ENCODE measurements at regions not wholly inside any gene's neighbourhood (a gene's known extent, or its start where the extent isn't known, plus 50 kb on each side); places are given as distances from the start of the nearest gene placed in this dataset.

DNA sequence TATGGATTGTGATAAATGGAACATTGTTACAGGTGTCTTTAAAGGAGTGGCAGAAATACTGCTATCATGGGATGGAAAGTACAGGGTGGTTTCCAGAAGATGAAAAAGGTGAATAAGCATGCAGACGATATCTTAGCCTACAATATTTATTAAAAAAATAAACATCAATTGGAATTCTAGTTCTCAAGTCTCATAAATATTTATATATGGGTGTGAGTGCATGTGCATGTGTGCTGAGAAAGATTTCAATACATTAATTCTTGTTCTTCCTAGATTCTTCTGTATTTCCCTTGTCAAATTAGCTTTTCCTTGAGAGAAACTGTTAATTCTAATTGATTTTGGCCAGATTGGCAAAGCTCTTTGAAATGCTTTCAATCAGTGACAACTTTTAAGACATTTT, 618.2 kb downstream of the METTL15 start:
- in situ Hi-C loops (cut with HindIII; ENCODE audit: low pct_unique_long_range_greater_than_20kb, low sequenced_read_pairs) (no loop called here), intact Hi-C loops (cut with micrococcal nuclease; ENCODE audit: unreplicated experiment) (no loop called here)
- no peaks in the 10 kb centered on the region for H3K27me3 ChIP-seq (ENCODE audit: control insufficient read depth, insufficient read depth, low read length)
- H3K4me1 ChIP-seq (ENCODE audit: control insufficient read depth, insufficient read depth, low read length), result no peaks in the 10 kb centered on the region
- ChIA-PET POLR2A (no interaction called here), CTCF (no interaction called here)
- no peaks in the 10 kb centered on the region for H3K36me3 ChIP-seq (ENCODE audit: control insufficient read depth, insufficient read depth, low read length)
- no peak overlapping the region for H3K27ac ChIP-seq (ENCODE audit: low read length)
- no peak overlapping the region for H3K4me3 ChIP-seq (ENCODE audit: low read depth in 2 of 2, low read length in 2 of 2)
- BruUV-seq (replicated peaks), result no TSS peak
- ATAC-seq (no peak), DNase-seq (ENCODE audit: low read depth, low spot score) (no peak)
- no peak for TF ChIP-seq SIN3A (IDR thresholded peaks at IDR 0.05; ENCODE audit: borderline replicate concordance, insufficient read depth, low read depth, low read length)
- TF ChIP-seq, protein P1, sequence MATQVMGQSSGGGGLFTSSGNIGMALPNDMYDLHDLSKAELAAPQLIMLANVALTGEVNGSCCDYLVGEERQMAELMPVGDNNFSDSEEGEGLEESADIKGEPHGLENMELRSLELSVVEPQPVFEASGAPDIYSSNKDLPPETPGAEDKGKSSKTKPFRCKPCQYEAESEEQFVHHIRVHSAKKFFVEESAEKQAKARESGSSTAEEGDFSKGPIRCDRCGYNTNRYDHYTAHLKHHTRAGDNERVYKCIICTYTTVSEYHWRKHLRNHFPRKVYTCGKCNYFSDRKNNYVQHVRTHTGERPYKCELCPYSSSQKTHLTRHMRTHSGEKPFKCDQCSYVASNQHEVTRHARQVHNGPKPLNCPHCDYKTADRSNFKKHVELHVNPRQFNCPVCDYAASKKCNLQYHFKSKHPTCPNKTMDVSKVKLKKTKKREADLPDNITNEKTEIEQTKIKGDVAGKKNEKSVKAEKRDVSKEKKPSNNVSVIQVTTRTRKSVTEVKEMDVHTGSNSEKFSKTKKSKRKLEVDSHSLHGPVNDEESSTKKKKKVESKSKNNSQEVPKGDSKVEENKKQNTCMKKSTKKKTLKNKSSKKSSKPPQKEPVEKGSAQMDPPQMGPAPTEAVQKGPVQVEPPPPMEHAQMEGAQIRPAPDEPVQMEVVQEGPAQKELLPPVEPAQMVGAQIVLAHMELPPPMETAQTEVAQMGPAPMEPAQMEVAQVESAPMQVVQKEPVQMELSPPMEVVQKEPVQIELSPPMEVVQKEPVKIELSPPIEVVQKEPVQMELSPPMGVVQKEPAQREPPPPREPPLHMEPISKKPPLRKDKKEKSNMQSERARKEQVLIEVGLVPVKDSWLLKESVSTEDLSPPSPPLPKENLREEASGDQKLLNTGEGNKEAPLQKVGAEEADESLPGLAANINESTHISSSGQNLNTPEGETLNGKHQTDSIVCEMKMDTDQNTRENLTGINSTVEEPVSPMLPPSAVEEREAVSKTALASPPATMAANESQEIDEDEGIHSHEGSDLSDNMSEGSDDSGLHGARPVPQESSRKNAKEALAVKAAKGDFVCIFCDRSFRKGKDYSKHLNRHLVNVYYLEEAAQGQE (IDR thresholded peaks at IDR 0.05; ENCODE audit: insufficient read depth in 1 of 2, low read depth in 2 of 2, low read length in 1 of 2), result no peak
- TF ChIP-seq, protein P2, sequence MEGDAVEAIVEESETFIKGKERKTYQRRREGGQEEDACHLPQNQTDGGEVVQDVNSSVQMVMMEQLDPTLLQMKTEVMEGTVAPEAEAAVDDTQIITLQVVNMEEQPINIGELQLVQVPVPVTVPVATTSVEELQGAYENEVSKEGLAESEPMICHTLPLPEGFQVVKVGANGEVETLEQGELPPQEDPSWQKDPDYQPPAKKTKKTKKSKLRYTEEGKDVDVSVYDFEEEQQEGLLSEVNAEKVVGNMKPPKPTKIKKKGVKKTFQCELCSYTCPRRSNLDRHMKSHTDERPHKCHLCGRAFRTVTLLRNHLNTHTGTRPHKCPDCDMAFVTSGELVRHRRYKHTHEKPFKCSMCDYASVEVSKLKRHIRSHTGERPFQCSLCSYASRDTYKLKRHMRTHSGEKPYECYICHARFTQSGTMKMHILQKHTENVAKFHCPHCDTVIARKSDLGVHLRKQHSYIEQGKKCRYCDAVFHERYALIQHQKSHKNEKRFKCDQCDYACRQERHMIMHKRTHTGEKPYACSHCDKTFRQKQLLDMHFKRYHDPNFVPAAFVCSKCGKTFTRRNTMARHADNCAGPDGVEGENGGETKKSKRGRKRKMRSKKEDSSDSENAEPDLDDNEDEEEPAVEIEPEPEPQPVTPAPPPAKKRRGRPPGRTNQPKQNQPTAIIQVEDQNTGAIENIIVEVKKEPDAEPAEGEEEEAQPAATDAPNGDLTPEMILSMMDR (IDR thresholded peaks at IDR 0.05), result no peak
- H3K9me3 ChIP-seq (ENCODE audit: control insufficient read depth, insufficient read depth, low read depth, low read length), result no peaks in the 10 kb centered on the region

DNA sequence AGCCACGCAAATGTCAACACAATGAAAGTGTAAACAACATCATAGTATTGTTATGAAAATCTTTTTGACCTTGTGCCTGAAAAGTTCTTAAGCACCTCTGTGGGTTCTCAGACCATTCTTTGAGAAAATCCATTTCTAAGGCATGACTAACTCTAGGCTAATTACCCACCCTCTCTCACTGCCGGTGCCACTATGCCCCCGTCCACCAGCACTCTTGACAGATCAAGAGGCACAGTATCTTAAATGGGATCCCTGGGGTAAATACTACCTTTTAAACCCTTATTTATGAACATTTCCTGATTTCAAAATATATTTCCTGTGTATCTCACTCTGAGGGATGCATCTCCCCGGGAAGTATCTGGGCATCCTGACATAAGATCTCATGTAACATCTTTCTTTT, 607.5 kb downstream of the METTL15 start:
- no peaks in the 10 kb centered on the region for H3K4me1 ChIP-seq (ENCODE audit: control insufficient read depth, insufficient read depth, low read length)
- in situ Hi-C loops (cut with HindIII; ENCODE audit: low pct_unique_long_range_greater_than_20kb, low sequenced_read_pairs) (no loop called here), intact Hi-C loops (cut with micrococcal nuclease; ENCODE audit: unreplicated experiment) (no loop called here)
- no peaks in the 10 kb centered on the region for H3K9me3 ChIP-seq (ENCODE audit: control insufficient read depth, insufficient read depth, low read depth, low read length)
- H3K27ac ChIP-seq (ENCODE audit: low read length), result no peak overlapping the region
- no peaks in the 10 kb centered on the region for H3K27me3 ChIP-seq (ENCODE audit: control insufficient read depth, insufficient read depth, low read length)
- CTCF ChIA-PET, result no interaction called here
- BruUV-seq (replicated peaks), result no TSS peak
- TF ChIP-seq, protein P2 (IDR thresholded peaks at IDR 0.05), result no peak
- no peak for TF ChIP-seq TCF7L2 (IDR thresholded peaks at IDR 0.05; ENCODE audit: low read depth, low read length)
- no peak for TF ChIP-seq SIN3A (IDR thresholded peaks at IDR 0.05; ENCODE audit: borderline replicate concordance, insufficient read depth, low read depth, low read length)
- TF ChIP-seq, protein P1 (IDR thresholded peaks at IDR 0.05; ENCODE audit: insufficient read depth in 1 of 2, low read depth in 2 of 2, low read length in 1 of 2), result no peak
- TF ChIP-seq POLR2AphosphoS5 (IDR thresholded peaks at IDR 0.05; ENCODE audit: low read depth, low read length), result no peak
- H3K36me3 ChIP-seq (ENCODE audit: control insufficient read depth, insufficient read depth, low read length), result no peaks in the 10 kb centered on the region
- no peak overlapping the region for H3K4me3 ChIP-seq (ENCODE audit: low read depth in 2 of 2, low read length in 2 of 2)
- DNase-seq (ENCODE audit: low read depth, low spot score) (no peak), ATAC-seq (no peak)
- POLR2A ChIA-PET, result no interaction called here
